ENCODE measurements at regions not wholly inside any gene's neighbourhood (a gene's known extent, or its start where the extent isn't known, plus 50 kb on each side); places are given as distances from the start of the nearest gene placed in this dataset.

GRCh38 chr5:91910655-91911054, 527.5 kb upstream of the ARRDC3 start:
- DNase-seq (ENCODE audit: low spot score): no peak

DNA sequence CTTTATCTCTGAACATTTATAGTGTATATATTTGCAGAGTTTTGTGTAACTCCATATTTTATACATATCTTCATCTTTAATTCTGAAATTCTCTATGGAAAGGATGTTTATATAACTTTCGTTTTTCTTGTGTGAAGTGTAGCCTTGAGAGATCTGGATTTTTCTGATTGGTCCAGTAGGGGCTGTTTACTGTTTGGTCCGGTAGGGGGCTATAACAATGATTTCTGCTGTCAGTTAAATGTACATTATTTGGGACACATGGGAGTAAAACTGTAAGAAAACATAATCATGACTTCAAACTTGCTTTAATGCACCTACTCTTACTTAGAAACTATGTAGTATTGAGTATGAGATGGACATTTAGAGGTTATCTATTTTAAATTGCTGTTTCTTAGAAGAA, 527.1 kb upstream of the ARRDC3 start:
- no peak for DNase-seq (ENCODE audit: low spot score)

DNA sequence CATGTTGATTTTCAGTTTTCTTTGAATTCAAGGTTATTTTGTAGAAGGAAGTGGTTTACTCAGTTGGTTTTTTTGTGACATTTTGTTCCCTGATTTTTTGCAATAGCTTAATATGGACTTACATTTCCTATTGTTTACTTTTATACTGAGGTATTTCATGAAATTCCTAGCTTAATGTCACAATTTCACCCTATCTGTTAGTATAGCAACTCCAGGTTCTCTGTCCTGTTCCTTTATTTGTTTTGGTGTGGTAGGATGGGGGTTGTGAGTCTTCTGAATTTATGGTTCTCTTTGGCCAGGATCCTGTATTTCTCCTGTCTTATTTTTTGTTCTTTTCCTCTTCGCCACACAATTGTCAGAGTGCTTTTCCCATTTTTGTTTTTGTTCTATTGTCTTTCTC, 523.4 kb upstream of the ARRDC3 start:
- DNase-seq (ENCODE audit: low spot score): no peak

DNA sequence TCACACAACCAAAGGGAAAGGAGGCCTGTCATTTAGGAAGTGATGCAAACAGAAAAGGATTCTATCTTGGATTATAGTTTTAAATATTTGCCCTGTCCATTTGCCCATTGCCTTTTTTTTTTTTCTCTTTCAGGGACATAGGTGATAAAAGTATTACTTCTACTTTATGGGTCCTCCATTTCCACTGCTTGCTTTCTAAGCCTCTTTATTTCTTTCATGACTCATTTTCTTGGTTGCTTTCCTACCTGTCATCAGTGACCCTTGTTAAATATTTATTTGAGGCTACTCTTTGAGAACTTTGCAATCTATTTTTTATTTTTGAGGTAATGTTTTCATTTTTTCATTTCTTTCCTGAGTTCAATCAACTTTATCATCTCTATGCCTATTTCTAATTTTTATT, 522.9 kb upstream of the ARRDC3 start:
- DNase-seq (ENCODE audit: low spot score): no peak

DNA sequence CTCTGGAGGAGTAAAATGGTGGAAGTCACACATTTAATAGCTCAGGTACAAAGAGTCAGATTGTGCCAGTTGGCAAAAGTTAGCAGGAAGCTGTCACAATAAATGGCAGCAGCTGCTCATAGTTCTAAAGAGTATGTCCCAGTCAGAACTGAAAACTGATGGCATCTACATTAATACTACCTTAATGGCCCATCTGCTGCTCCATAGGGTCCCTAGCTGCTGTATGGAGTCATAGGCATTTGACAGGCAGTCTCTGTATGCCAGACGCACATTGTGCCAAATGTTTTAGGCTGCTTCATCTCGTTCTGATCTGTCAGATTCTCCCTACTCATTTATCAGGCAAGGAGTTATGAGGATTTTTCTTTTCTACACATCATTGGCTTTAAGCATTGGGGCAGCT, 515.8 kb upstream of the ARRDC3 start:
- no peak for DNase-seq (ENCODE audit: low spot score)

- DNase-seq (ENCODE audit: low spot score): no peak
Measured at GRCh38 chr5:91898019-91898418, 514.9 kb upstream of the ARRDC3 start.

- DNase-seq (ENCODE audit: low spot score): no peak
Measured at GRCh38 chr5:91888810-91889209, 505.7 kb upstream of the ARRDC3 start.

GRCh38 chr5:91885291-91886265, 502.5 kb upstream of the ARRDC3 start:
- no peak for DNase-seq (ENCODE audit: low spot score)

DNA sequence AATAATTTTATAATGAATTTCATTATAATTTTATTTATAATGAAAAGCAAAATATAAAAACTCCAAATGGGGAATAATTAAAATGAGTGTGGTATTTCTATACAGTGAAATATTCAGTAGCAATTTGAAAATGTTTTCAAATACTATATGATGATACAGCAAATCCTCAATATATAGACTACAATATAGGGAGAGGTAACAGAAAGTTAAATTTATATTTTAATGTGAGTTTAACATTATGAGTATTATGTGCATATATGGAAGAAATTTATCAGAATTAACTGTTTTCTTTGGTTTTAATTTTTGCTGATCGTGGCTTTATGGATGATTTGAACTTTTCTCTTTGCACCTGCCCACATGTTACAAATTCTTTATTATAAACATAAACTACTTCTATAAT, 500.9 kb upstream of the ARRDC3 start:
- DNase-seq (ENCODE audit: low spot score): no peak

DNA sequence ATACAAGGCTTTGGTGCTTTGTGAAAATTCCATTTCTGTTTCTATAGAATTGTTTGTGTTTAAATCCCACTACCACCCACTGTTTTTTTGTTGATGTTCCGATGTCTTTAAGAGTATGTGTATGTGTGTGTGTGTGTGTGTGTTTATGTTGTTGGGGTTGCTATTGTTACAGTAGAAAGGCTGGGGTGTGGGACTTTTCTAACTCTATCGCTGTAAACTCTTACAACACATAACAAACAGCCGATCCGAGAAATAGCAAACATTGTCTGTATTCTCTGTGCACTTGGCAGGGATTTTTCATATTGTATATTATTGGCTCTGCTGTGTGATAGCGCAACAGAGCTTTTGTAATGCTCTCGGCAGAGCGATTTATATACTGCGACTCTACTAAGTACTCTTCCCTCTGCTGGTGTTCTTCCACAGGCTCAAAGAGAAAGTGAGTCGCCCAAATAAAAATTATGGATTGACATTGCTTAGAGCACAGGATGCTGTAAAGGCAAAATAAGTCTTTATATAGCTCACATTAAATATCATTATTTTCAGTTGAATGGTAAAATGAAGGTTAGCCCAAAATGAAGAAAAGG, 492.2 kb upstream of the ARRDC3 start:
- DNase-seq (ENCODE audit: low spot score): no peak

DNA sequence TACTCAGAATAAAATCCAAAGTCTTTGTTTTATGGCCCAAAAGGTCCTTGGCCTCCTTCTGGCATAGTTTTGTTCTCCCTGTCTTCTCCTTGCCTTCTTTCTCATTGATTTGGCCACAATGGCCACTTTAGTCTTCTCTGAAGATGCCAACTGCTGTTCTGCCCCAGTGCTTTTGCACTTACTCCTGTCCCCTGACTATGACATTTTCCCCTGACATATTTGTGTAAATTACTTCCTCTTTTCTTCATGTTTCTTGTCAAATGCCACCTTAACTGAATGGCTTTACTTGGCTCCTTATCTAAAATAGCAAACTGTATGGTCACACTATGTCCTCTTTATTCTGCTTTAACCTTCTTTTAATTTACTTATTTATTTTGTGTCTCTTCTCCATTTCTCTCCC, 484.7 kb upstream of the ARRDC3 start:
- DNase-seq (ENCODE audit: low spot score): no peak

- DNase-seq (ENCODE audit: low spot score): no peak
Measured at GRCh38 chr5:91865915-91866314, 482.8 kb upstream of the ARRDC3 start.

- DNase-seq (ENCODE audit: low spot score): no peak
Measured at GRCh38 chr5:91864962-91865361, 481.8 kb upstream of the ARRDC3 start.

DNA sequence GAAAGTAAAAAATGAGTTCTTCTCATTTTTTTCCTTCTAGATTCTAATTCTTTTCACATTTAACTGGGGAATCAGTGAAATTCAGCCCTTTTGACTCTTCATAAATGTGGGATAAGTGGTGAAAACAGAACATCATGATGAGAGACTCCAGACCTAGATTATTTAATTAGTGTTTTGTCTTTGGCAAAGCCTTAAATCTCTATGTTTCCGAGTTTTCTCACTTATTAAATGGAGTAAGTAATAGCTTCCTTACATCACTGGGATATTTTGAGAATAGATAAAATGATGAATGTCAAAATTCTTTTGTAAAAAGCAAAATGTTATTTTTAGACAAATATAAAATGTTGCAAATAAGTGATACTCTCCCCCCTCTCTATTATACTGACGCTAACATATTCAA, 468.6 kb upstream of the ARRDC3 start:
- no peak for DNase-seq (ENCODE audit: low spot score)

DNA sequence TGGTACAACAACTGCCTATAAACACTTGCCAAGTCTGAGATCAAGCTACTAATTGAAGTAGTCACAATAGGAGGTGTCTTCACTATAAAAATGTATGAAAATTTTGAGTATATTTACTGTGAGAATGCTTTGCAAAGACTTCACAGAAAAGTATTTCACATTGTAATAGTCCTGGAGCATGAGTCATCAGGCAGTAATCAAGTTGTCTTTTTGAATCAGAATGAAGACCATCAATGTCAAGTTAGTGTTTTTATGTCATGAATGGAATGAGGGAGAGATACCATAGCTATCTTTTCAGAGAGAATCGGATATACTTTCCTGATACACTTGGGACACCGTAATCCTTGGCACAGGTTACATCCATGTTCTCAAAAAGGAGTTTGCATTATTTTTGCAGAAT, 466.9 kb upstream of the ARRDC3 start:
- no peak for DNase-seq (ENCODE audit: low spot score)

DNA sequence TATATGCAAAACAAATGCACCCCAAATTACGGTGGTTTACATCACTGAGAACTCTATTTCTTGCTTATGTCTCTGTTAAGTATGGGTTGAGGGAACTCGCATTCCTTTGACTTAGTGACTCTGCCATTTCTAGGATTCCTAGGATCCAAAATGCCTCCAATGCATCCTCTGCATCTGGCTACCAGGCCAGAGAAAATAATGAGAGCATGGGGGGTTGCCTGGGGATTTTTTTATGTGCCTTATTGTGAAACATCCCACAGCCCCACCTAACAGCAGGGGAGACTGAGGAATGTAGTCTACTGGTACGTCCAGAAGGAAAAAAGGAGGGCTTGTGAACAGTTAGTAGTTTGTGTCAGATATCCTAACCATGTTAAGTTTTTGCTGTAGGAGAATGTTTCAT, 466.0 kb upstream of the ARRDC3 start:
- no peak for DNase-seq (ENCODE audit: low spot score)

- no peak for DNase-seq (ENCODE audit: low spot score)
Measured at GRCh38 chr5:91848453-91848852, 465.3 kb upstream of the ARRDC3 start.

DNA sequence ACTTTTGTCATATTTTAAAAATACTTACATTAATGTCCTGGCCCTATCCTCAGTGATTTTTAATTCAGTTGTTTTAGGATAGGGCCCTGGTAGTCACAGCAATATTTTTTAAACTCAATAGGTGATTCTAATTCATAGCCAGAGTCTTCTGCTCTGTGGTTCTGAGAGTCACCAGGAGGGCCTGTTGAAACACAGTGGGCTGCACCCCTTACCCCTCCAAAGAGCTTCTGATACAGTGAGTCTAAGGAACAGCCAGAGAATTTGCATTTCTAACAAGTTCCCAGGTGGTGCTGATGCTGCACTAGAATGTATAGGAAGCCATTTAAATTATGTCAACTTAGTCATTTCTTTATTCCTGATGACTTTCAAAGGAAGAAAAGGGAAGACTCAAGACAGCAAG, 458.3 kb upstream of the ARRDC3 start:
- no peak for DNase-seq (ENCODE audit: low spot score)

- no peak for DNase-seq (ENCODE audit: low spot score)
Measured at GRCh38 chr5:91840412-91840811, 457.3 kb upstream of the ARRDC3 start.

- no peak for DNase-seq (ENCODE audit: low spot score)
Measured at GRCh38 chr5:91839721-91840120, 456.6 kb upstream of the ARRDC3 start.

DNA sequence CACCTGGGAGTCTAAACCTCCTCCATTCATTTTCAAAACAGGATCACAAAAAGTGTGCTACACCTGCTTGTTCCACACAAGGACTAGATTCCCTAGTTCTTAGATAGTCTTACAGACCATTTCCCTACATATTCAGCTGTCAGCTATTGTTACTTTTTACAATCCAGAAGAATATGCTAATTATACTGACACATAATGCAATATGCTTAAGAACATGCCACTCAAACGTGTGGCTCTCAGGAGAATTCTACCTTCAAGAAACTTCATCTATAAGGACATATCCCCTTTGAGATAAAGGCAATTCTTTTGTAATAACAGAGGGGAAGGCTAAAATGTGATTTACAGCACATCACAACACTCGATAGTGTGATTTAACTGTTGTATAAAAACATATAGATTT, 456.1 kb upstream of the ARRDC3 start:
- DNase-seq (ENCODE audit: low spot score): no peak

DNA sequence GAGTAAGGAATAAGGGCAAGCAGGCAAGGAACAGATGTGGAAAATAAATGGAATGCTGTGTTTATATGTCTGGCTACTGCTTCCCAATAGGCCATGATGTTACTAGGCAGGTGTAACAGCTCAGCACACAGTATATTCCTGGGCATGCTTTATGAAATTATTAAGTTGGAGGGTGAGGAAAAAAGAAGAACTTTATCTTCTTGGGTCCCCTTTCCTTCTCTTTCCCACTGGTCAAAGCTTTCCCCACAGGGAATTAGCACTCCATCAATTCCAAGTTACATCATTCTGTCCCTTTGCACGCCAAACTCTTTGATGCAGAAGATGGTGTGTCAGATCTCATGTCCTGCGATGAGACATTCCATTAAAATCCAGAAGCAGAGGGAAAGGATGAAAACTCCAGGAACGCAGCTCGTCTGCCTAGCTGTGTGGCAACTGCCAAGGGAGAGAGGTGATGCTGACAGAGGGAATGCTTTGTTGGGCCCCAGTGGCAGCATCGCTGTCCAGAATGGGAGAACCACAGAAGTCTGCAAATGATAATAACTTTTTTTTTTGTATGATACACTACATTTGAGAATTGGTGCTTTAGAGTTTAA, 447.3 kb upstream of the ARRDC3 start:
- DNase-seq (ENCODE audit: low spot score): no peak

GRCh38 chr5:91825618-91826017, 442.5 kb upstream of the ARRDC3 start:
- DNase-seq (ENCODE audit: low spot score): no peak

Data from CD4-positive, alpha-beta T cell treated with Interleukin-15 for 4 hours (primary cell).